HEK293T (cell line): ENCODE measurements at regions not wholly inside any gene's neighbourhood (a gene's known extent, or its start where the extent isn't known, plus 50 kb on each side); places are given as distances from the start of the nearest gene placed in this dataset.

Source experiments
- CTCF ChIA-PET: fragments of 350-600 bp; formaldehyde crosslinking; extraction: SDS; loops from one replicate; lab custom pipeline; 2021; ENCODE audit warnings: antibody characterized with exemption, inconsistent platforms; lab: Yijun Ruan, JAX
- POLR2A ChIA-PET: fragments of 350-600 bp; formaldehyde crosslinking; extraction: SDS; loops from one replicate; lab custom pipeline; 2020; ENCODE audit warnings: antibody characterized with exemption, inconsistent platforms; lab: Yijun Ruan, JAX
- DNase-seq: peaks from one replicate; pipeline ENCODE4 v3.0.0; 2012; ENCODE audit warnings: mixed read lengths; ENCODE audit errors: extremely low spot score
- ARNT ChIP-seq: fragments of 450-650 bp; IDR thresholded peaks from 2 replicates; pipeline ENCODE4 v1.6.1; 2017; ENCODE audit warnings: mild to moderate bottlenecking
- BHLHE40 ChIP-seq: fragments of 450-650 bp; IDR thresholded peaks from 2 replicates; pipeline ENCODE4 v1.6.1; 2016; ENCODE audit warnings: mild to moderate bottlenecking, moderate library complexity, borderline replicate concordance
- CTBP1 ChIP-seq: fragments of 450-650 bp; IDR thresholded peaks from 2 replicates; pipeline ENCODE4 v1.6.1; 2016; ENCODE audit warnings: borderline replicate concordance
- ELF4 ChIP-seq: fragments of 450-650 bp; IDR thresholded peaks from 2 replicates; pipeline ENCODE4 v1.6.1; 2017; ENCODE audit warnings: antibody characterized with exemption
- FOXA1 ChIP-seq: fragments of 450-650 bp; IDR thresholded peaks from 2 replicates; pipeline ENCODE4 v1.6.1; 2016; ENCODE audit warnings: mild to moderate bottlenecking
- FOXK2 ChIP-seq: fragments of 450-650 bp; IDR thresholded peaks from 2 replicates; pipeline ENCODE4 v1.6.1; 2016; ENCODE audit warnings: mild to moderate bottlenecking
- FOXM1 ChIP-seq: fragments of 450-650 bp; IDR thresholded peaks from 2 replicates; pipeline ENCODE4 v1.6.1; 2017; ENCODE audit warnings: mild to moderate bottlenecking, borderline replicate concordance
- HDGF ChIP-seq: fragments of 450-650 bp; IDR thresholded peaks from 2 replicates; pipeline ENCODE4 v1.6.1; 2017; ENCODE audit warnings: antibody characterized with exemption, borderline replicate concordance
- L3MBTL2 ChIP-seq: fragments of 450-650 bp; conservative IDR thresholded peaks from 2 replicates; pipeline ENCODE4 v1.6.1; 2016; ENCODE audit warnings: mild to moderate bottlenecking
- LEF1 ChIP-seq: fragments of 450-650 bp; IDR thresholded peaks from 2 replicates; pipeline ENCODE4 v1.6.1; 2017; ENCODE audit warnings: mild to moderate bottlenecking, borderline replicate concordance
- NFRKB ChIP-seq: fragments of 450-650 bp; IDR thresholded peaks from 2 replicates; pipeline ENCODE4 v1.6.1; 2016; ENCODE audit warnings: mild to moderate bottlenecking, moderate library complexity
- PKNOX1 ChIP-seq: fragments of 450-650 bp; IDR thresholded peaks from 2 replicates; pipeline ENCODE4 v1.6.1; 2016
- SP1 ChIP-seq: fragments of 450-650 bp; IDR thresholded peaks from 2 replicates; pipeline ENCODE4 v1.6.1; 2017
- SUZ12 ChIP-seq: fragments of 450-650 bp; IDR thresholded peaks from 2 replicates; pipeline ENCODE4 v1.6.1; 2016; ENCODE audit warnings: mild to moderate bottlenecking
- TARDBP ChIP-seq: fragments of 450-650 bp; IDR thresholded peaks from 2 replicates; pipeline ENCODE4 v1.6.1; 2016
- ZNF384 ChIP-seq: fragments of 450-650 bp; IDR thresholded peaks from 2 replicates; pipeline ENCODE4 v1.6.1; 2016

- TF ChIP-seq SP1 (no peak), ZNF384 (no peak), L3MBTL2 (no peak), ARNT (no peak)
- no peak for DNase-seq
- POLR2A ChIA-PET, result no interaction called here
- CTCF ChIA-PET, result no interaction called here
Observed at GRCh38 chr3:34365771-34366170, 567.3 kb downstream of the PDCD6IP start.

GRCh38 chr3:34367521-34367920 is 569.1 kb downstream of the PDCD6IP start:
- TF ChIP-seq FOXM1, result no peak
- TF ChIP-seq NFRKB, result no peak
- TF ChIP-seq FOXK2, result no peak
- TF ChIP-seq HDGF, result no peak
- TF ChIP-seq TARDBP, result no peak
- no peak for TF ChIP-seq ARNT
- no peak for TF ChIP-seq ELF4
- TF ChIP-seq FOXA1, result no peak
- DNase-seq, result no peak
- ChIA-PET POLR2A (no interaction called here), CTCF (no interaction called here)

- TF ChIP-seq BHLHE40 (no peak), CTBP1 (no peak), SUZ12 (no peak), FOXA1 (no peak), FOXK2 (no peak), L3MBTL2 (no peak), HDGF (no peak)
- ChIA-PET CTCF (no interaction called here), POLR2A (no interaction called here)
- no peak for DNase-seq
Observed at GRCh38 chr3:34374521-34374920, 576.1 kb downstream of the PDCD6IP start.

- ChIA-PET POLR2A (no interaction called here), CTCF (no interaction called here)
- no peak for DNase-seq
- no peak for TF ChIP-seq CTBP1
- TF ChIP-seq FOXM1, result no peak
- no peak for TF ChIP-seq L3MBTL2
- no peak for TF ChIP-seq ELF4
- TF ChIP-seq PKNOX1, result no peak
- no peak for TF ChIP-seq NFRKB
- TF ChIP-seq LEF1, result no peak
- TF ChIP-seq TARDBP, result no peak
- no peak for TF ChIP-seq BHLHE40
- no peak for TF ChIP-seq FOXA1
Observed at GRCh38 chr3:34376691-34377090, 578.3 kb downstream of the PDCD6IP start.

GRCh38 chr3:34377961-34378360 is 579.5 kb downstream of the PDCD6IP start:
- TF ChIP-seq CTBP1, result no peak
- TF ChIP-seq ELF4, result no peak
- no peak for TF ChIP-seq HDGF
- no peak for TF ChIP-seq NFRKB
- TF ChIP-seq FOXK2, result no peak
- no peak for TF ChIP-seq FOXM1
- no peak for TF ChIP-seq L3MBTL2
- no peak for TF ChIP-seq SUZ12
- TF ChIP-seq SP1, result no peak
- no peak for TF ChIP-seq BHLHE40
- no peak for TF ChIP-seq FOXA1
- DNase-seq, result no peak
- ChIA-PET CTCF (interaction anchor here (0.6 kb wide), 1 partner anchor 1296 kb away, joined by 3 read pairs; no protein-coding TSS in a partner anchor), POLR2A (no interaction called here)

- ChIA-PET CTCF (no interaction called here), POLR2A (no interaction called here)
- no peak for DNase-seq
- no peak for TF ChIP-seq BHLHE40
- no peak for TF ChIP-seq LEF1
- no peak for TF ChIP-seq FOXK2
- TF ChIP-seq SUZ12, result no peak
- TF ChIP-seq HDGF, result no peak
- no peak for TF ChIP-seq ARNT
- no peak for TF ChIP-seq ELF4
- no peak for TF ChIP-seq SP1
- TF ChIP-seq FOXM1, result no peak
- TF ChIP-seq NFRKB, result no peak
- no peak for TF ChIP-seq ZNF384
- TF ChIP-seq PKNOX1, result no peak
- TF ChIP-seq CTBP1, result no peak
- TF ChIP-seq L3MBTL2, result no peak
- no peak for TF ChIP-seq TARDBP
Observed at GRCh38 chr3:34381243-34381642, 582.8 kb downstream of the PDCD6IP start.

GRCh38 chr3:34382859-34383258 is 584.4 kb downstream of the PDCD6IP start:
- ChIA-PET CTCF (no interaction called here), POLR2A (no interaction called here)
- no peak for TF ChIP-seq TARDBP
- TF ChIP-seq NFRKB, result no peak
- TF ChIP-seq CTBP1, result no peak
- no peak for TF ChIP-seq L3MBTL2
- no peak for TF ChIP-seq SP1
- TF ChIP-seq HDGF, result no peak
- no peak for TF ChIP-seq FOXM1
- no peak for TF ChIP-seq ZNF384
- DNase-seq, result no peak
